Suprapubic skin (tissue), 4 donors: ENCODE measurements at regions not wholly inside any gene's neighbourhood (a gene's known extent, or its start where the extent isn't known, plus 50 kb on each side); places are given as distances from the start of the nearest gene placed in this dataset.

Experiments used
- DNase-seq, 2 donors: peaks; one replicate each; pipeline ENCODE4 v3.0.0-alpha.2; 2019; ENCODE audit warnings: low spot score in 2 of 2
- H3K27ac ChIP-seq: fragments of 200-600 bp; sonication (generic); one replicate; pipeline ENCODE4 v1.5.1; 2019
- H3K27me3 ChIP-seq: fragments of 200-600 bp; sonication (generic); one replicate; pipeline ENCODE4 v1.5.1; 2019
- H3K36me3 ChIP-seq: fragments of 200-600 bp; sonication (generic); one replicate; pipeline ENCODE4 v1.5.1; 2019
- H3K4me1 ChIP-seq: fragments of 200-600 bp; sonication (generic); one replicate; pipeline ENCODE4 v1.5.1; 2019
- H3K4me3 ChIP-seq: fragments of 200-600 bp; sonication (generic); one replicate; pipeline ENCODE4 v1.5.1; 2019; ENCODE audit warnings: mild to moderate bottlenecking
- H3K9me3 ChIP-seq: fragments of 200-600 bp; sonication (generic); one replicate; pipeline ENCODE4 v1.5.1; 2019
- CTCF ChIP-seq, 2 donors: fragments of 200-600 bp in 1 of 2; fragments of 450-650 bp in 1 of 2; sonication (generic) in 1 of 2; IDR thresholded peaks; one replicate each; pipeline ENCODE4 v1.5.1; 2016 to 2019; ENCODE audit warnings: antibody characterized with exemption in 2 of 2, mild to moderate bottlenecking in 1 of 2, moderate library complexity in 1 of 2
- EP300 ChIP-seq: sonication (generic); formaldehyde crosslinking; IDR thresholded peaks from one replicate; pipeline ENCODE4 v1.6.1; 2017; ENCODE audit warnings: antibody characterized with exemption
- POLR2A ChIP-seq, 2 donors: fragments of 450-650 bp; IDR thresholded peaks; one replicate each; pipeline ENCODE4 v1.6.1; 2017; ENCODE audit warnings: antibody characterized with exemption in 2 of 2, mild to moderate bottlenecking in 2 of 2, moderate library complexity in 2 of 2
- POLR2AphosphoS5 ChIP-seq, 3 donors: sonication (generic); formaldehyde crosslinking; IDR thresholded peaks; one replicate each; pipeline ENCODE4 v1.6.1; 2017; ENCODE audit warnings: antibody characterized with exemption in 3 of 3
- WGBS: methylation state at CpG from one replicate; pipeline ENCODE4 v1.1.5; 2018; 5-methylcytosine and 5-hydroxymethylcytosine counted together

GRCh38 chr5:159458217-159458711 is 128.0 kb upstream of the IL12B start:
- no peaks in the 10 kb centered on the region for H3K27me3 ChIP-seq
- 73% methylated on average over 4 of the region's 4 CpGs for WGBS
- H3K4me3 ChIP-seq: no peak overlapping the region
- H3K9me3 ChIP-seq: no peaks in the 10 kb centered on the region
- TF ChIP-seq EP300 (no peak), CTCF (IDR thresholded peaks at IDR 0.05) (no peak), POLR2A (IDR thresholded peaks at IDR 0.05) (no peak)
- H3K36me3 ChIP-seq: no peaks in the 10 kb centered on the region
- no peak overlapping the region for H3K27ac ChIP-seq
- H3K4me1 ChIP-seq: peaks cover 23% of the 10 kb centered on the region
- DNase-seq: no peak

GRCh38 chr5:159459132-159459627 is 128.9 kb upstream of the IL12B start:
- Histone ChIP-seq H3K27ac (no peak overlapping the region), H3K4me1 (peaks cover 26% of the 10 kb centered on the region), H3K4me3 (no peak overlapping the region), H3K9me3 (no peaks in the 10 kb centered on the region), H3K27me3 (no peaks in the 10 kb centered on the region), H3K36me3 (no peaks in the 10 kb centered on the region)
- WGBS: 89% methylated on average over 2 of the region's 2 CpGs
- TF ChIP-seq POLR2AphosphoS5 (IDR thresholded peaks at IDR 0.05): no peak
- DNase-seq: no peak

GRCh38 chr5:159459951-159460538 is 129.8 kb upstream of the IL12B start:
- no peak for TF ChIP-seq EP300
- TF ChIP-seq POLR2AphosphoS5 (IDR thresholded peaks at IDR 0.05): no peak
- TF ChIP-seq POLR2A (IDR thresholded peaks at IDR 0.05): no peak
- no peak for TF ChIP-seq CTCF (IDR thresholded peaks at IDR 0.05)
- H3K27ac ChIP-seq: no peak overlapping the region
- no peak for DNase-seq
- peaks cover 31% of the 10 kb centered on the region for H3K4me1 ChIP-seq
- H3K4me3 ChIP-seq: no peak overlapping the region
- H3K27me3 ChIP-seq: no peaks in the 10 kb centered on the region
- H3K9me3 ChIP-seq: no peaks in the 10 kb centered on the region
- no peaks in the 10 kb centered on the region for H3K36me3 ChIP-seq
- 43% methylated on average over 3 of the region's 3 CpGs for WGBS

GRCh38 chr5:159463590-159464321 is 133.5 kb upstream of the IL12B start:
- DNase-seq: no peak
- H3K27ac ChIP-seq: no peak overlapping the region
- WGBS: 55% methylated on average over 1 of the region's 1 CpG
- no peaks in the 10 kb centered on the region for H3K9me3 ChIP-seq
- TF ChIP-seq EP300 (no peak), POLR2A (IDR thresholded peaks at IDR 0.05) (no peak), POLR2AphosphoS5 (IDR thresholded peaks at IDR 0.05) (no peak), CTCF (IDR thresholded peaks at IDR 0.05) (no peak)
- no peak overlapping the region for H3K4me3 ChIP-seq
- peaks cover 31% of the 10 kb centered on the region for H3K4me1 ChIP-seq
- H3K27me3 ChIP-seq: no peaks in the 10 kb centered on the region
- H3K36me3 ChIP-seq: no peaks in the 10 kb centered on the region

- no peak overlapping the region for H3K4me3 ChIP-seq
- no peaks in the 10 kb centered on the region for H3K9me3 ChIP-seq
- no peak for DNase-seq
- TF ChIP-seq EP300: no peak
- no peak for TF ChIP-seq POLR2AphosphoS5 (IDR thresholded peaks at IDR 0.05)
- no peak for TF ChIP-seq POLR2A (IDR thresholded peaks at IDR 0.05)
- TF ChIP-seq CTCF (IDR thresholded peaks at IDR 0.05): no peak
- H3K27ac ChIP-seq: no peak overlapping the region
- no peaks in the 10 kb centered on the region for H3K36me3 ChIP-seq
- no peaks in the 10 kb centered on the region for H3K27me3 ChIP-seq
- WGBS: 82% methylated on average over 3 of the region's 3 CpGs
- peaks cover 32% of the 10 kb centered on the region for H3K4me1 ChIP-seq
Measured at GRCh38 chr5:159465604-159466003, 135.3 kb upstream of the IL12B start.
